Endothelial cell (in vitro differentiated cells): ENCODE measurements at regions not wholly inside any gene's neighbourhood (a gene's known extent, or its start where the extent isn't known, plus 50 kb on each side); places are given as distances from the start of the nearest gene placed in this dataset.

Source experiments
- DNase-seq: peaks from one replicate; pipeline ENCODE4 v3.0.0; 2021; ENCODE audit warnings: low spot score
- H3K27ac Mint-ChIP-seq: one replicate; pipeline ENCODE4 v1.8.0; 2021; ENCODE audit warnings: mixed read lengths, inconsistent platforms; ENCODE audit not compliant: unreplicated experiment
- H3K27me3 Mint-ChIP-seq: one replicate; pipeline ENCODE4 v1.8.0; 2021; ENCODE audit warnings: mild to moderate bottlenecking, moderate library complexity, mixed read lengths, inconsistent platforms; ENCODE audit not compliant: unreplicated experiment
- H3K36me3 Mint-ChIP-seq: one replicate; pipeline ENCODE4 v1.8.0; 2021; ENCODE audit warnings: mild to moderate bottlenecking, low read depth, mixed read lengths, inconsistent platforms; ENCODE audit not compliant: unreplicated experiment
- H3K4me1 Mint-ChIP-seq: one replicate; pipeline ENCODE4 v1.8.0; 2021; ENCODE audit warnings: mild to moderate bottlenecking, mixed read lengths, inconsistent platforms; ENCODE audit not compliant: unreplicated experiment
- H3K4me3 Mint-ChIP-seq: one replicate; pipeline ENCODE4 v1.8.0; 2021; ENCODE audit warnings: mild to moderate bottlenecking, mixed read lengths, inconsistent platforms; ENCODE audit not compliant: unreplicated experiment
- H3K9me3 Mint-ChIP-seq: one replicate; pipeline ENCODE4 v1.8.0; 2021; ENCODE audit warnings: mixed read lengths, inconsistent platforms; ENCODE audit not compliant: unreplicated experiment
- TF ChIP-seq, protein P1 (sequence below): fragments of 200-600 bp; sonication (generic); IDR thresholded peaks from one replicate; pipeline ENCODE4 v1.5.0; 2021; ENCODE audit warnings: antibody characterized with exemption; ENCODE audit not compliant: unreplicated experiment

DNA sequence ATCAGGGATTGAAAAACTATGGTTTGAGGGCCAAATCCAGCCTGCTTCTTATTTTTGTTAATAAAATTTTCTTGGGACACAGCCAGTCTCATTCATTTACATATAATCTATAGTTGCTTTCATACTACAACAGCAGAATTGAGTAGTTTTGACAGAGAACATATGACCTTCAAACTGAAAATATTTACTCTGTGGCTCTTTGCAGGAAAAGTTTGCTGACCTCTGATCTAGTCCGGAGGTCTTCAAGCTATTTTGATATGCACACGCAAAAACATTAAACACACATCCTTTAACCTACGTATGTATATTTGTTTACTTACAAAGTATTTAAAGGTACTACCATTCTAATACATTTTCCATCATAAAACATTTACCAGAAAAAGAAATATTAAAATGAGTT lies 76.5 kb upstream of the LARGE1 start:
- Mint-ChIP-seq H3K36me3 (peaks cover 4% of the 10 kb centered on the region), H3K27me3 (no peaks in the 10 kb centered on the region), H3K4me3 (no peak overlapping the region), H3K27ac (no peak overlapping the region), H3K9me3 (peaks cover 8% of the 10 kb centered on the region), H3K4me1 (no peaks in the 10 kb centered on the region)
- DNase-seq: no peak
- TF ChIP-seq, protein P1, sequence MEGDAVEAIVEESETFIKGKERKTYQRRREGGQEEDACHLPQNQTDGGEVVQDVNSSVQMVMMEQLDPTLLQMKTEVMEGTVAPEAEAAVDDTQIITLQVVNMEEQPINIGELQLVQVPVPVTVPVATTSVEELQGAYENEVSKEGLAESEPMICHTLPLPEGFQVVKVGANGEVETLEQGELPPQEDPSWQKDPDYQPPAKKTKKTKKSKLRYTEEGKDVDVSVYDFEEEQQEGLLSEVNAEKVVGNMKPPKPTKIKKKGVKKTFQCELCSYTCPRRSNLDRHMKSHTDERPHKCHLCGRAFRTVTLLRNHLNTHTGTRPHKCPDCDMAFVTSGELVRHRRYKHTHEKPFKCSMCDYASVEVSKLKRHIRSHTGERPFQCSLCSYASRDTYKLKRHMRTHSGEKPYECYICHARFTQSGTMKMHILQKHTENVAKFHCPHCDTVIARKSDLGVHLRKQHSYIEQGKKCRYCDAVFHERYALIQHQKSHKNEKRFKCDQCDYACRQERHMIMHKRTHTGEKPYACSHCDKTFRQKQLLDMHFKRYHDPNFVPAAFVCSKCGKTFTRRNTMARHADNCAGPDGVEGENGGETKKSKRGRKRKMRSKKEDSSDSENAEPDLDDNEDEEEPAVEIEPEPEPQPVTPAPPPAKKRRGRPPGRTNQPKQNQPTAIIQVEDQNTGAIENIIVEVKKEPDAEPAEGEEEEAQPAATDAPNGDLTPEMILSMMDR: no peak

DNA sequence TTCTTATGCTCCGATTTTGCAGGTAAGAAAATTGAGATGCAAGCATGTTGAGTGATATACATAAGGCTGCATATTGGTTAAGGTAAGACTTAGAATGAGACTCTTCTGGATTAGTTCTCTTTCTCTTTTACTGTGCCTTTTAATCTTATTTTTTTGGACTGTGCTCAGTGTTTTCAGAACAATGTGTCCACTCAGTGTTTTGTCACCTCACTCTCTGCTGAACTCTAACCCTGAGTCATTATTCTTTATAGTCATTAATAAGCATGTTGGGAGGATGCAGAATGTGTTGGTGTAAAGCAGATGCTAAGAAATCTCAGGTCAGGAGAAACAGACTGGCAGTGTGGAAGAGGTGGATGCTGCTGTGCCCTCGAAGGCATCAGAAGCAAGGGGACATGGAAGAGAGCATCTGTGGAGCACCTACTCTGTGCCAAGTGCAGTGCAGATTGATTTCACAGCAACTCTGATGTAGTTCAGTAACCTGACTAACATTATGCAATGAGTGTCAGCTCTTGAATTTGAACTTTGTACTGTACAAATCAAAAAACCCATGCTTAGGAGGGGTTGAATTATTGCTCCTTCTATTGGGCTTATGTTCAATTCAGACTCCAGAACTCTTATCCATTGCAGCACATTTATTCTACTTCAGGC lies 80.7 kb upstream of the LARGE1 start:
- Mint-ChIP-seq H3K4me1 (no peaks in the 10 kb centered on the region), H3K36me3 (peaks cover 9% of the 10 kb centered on the region), H3K9me3 (peaks cover 30% of the 10 kb centered on the region), H3K4me3 (no peak overlapping the region), H3K27me3 (no peaks in the 10 kb centered on the region), H3K27ac (no peak overlapping the region)
- no peak for DNase-seq
- TF ChIP-seq, protein P1: no peak

DNA sequence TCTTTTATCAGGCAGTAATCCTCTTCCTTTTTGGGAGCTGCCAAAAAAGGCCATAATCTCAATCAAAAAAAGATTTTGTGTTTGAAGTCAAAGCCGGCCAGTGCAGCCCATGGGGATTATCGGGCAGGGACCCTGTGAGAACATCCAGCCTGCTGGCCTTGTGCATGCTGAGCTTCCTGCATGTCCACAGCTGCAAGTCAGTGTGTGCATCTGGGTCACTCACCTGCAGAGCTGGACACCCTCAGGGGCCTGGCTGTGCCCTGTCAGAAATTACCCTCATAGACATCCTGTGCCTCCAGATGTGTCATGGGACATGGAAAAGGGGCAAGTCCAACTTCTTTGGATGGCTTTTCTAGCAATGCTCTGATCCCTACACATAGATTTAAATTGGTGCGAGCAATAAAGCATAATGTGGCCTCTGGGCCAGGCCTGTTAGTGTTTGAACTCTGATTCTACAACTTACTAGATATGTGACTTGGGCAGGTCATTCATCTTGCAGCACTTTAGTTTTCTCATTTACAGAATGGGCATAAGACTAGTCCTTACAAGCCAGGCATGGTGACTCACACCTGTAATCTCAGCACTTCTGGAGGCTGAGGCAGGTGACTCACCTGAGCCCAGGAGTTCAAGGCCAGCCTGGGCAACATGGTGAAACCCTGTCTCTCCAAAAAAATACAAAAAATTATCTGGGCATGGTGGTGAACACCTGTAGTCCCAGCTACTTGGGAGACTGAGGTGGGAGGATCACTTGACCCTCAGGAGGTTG lies 81.6 kb upstream of the LARGE1 start:
- Mint-ChIP-seq H3K4me1 (no peaks in the 10 kb centered on the region), H3K4me3 (no peak overlapping the region), H3K36me3 (peaks cover 9% of the 10 kb centered on the region), H3K9me3 (peaks cover 30% of the 10 kb centered on the region), H3K27ac (no peak overlapping the region), H3K27me3 (no peaks in the 10 kb centered on the region)
- DNase-seq: no peak
- TF ChIP-seq, protein P1: no peak

DNA sequence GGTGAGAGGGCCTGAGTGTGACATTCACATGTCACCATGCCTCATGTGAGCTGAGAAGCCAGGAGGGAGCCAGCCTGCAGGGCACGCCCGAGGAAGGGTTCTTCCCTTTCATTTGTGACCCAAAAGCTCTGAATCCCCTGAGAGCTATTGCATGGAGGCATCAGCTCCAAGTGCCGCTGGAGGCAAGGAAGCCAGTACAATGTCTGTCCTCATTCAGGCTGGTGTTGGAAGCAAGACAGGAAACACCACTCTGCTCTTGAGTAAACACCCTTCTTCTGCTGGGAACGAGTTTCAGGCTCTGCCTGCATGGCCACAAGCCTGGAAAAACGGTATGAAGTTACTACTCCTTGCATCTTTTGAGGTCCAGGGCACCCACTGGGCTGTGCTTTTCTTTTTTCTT lies 83.8 kb upstream of the LARGE1 start:
- Mint-ChIP-seq H3K27me3 (no peaks in the 10 kb centered on the region), H3K36me3 (peaks cover 6% of the 10 kb centered on the region), H3K4me3 (no peak overlapping the region), H3K9me3 (peaks cover 22% of the 10 kb centered on the region), H3K27ac (no peak overlapping the region), H3K4me1 (no peaks in the 10 kb centered on the region)
- TF ChIP-seq, protein P1: no peak
- DNase-seq: no peak

DNA sequence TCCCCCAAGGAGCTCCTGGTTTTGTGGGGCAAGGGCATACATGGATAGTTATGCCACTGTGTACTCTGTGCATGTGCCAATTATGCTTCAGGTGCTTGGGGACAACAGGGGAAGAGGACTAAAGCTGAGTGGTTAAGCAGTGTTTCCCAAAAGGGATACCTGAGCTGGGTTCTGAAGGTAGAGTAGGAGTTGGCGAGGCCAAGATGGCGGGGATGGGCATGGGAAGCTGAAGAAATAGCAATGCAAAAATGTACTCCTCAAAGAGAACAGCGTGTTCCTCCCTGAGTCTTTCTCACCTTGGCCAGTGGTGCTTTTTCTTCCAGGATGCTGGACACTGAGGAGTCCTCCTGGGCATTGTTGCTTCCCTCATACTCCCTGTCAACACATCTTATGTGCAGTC lies 90.0 kb upstream of the LARGE1 start:
- no peak for DNase-seq
- TF ChIP-seq, protein P1: no peak
- H3K27ac Mint-ChIP-seq: no peak overlapping the region
- H3K27me3 Mint-ChIP-seq: peaks cover 2% of the 10 kb centered on the region
- H3K4me1 Mint-ChIP-seq: no peaks in the 10 kb centered on the region
- H3K4me3 Mint-ChIP-seq: no peak overlapping the region
- H3K9me3 Mint-ChIP-seq: peaks cover 19% of the 10 kb centered on the region
- no peaks in the 10 kb centered on the region for H3K36me3 Mint-ChIP-seq
